IPS-NIHi7 (cell line): ENCODE measurements at regions not wholly inside any gene's neighbourhood (a gene's known extent, or its start where the extent isn't known, plus 50 kb on each side); places are given as distances from the start of the nearest gene placed in this dataset.
A peak's percentile ranks its signal among the peaks of the same experiment; 100 is the strongest.

ENCODE experiments used
- DNase-seq: peaks from one replicate; pipeline ENCODE4 v3.0.0; 2012; ENCODE audit warnings: mixed read lengths; ENCODE audit errors: extremely low spot score

GRCh38 chr7:42311195-42311594, 74.2 kb upstream of the GLI3 start:
- DNase-seq = no peak

DNA sequence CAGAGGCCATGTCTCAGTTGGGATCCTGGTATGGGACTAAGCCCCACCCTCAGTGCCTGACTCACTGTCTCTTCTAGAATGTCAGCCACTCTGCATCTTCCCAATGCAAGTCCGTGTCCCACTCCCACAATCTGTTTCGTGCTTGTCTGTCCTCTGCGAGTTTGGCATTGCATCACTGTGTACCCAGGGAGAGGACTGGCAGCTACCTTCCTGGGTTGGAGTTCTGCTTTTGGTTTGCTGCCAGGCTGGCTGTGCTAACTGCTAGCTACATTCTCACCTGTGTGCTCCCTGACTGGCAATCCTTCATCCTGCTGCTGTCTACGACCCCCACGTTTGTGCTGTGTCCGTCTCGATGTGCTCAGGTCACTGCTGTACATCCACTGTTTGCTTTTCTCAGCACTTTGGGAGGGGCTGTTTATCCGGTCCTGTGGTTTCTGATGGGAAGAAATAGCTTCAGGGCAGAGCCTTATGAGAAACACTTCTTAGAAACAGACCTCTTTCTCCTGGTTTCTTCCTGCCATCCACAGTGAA, 56.0 kb upstream of the GLI3 start:
- peak; percentile 15 for DNase-seq

DNA sequence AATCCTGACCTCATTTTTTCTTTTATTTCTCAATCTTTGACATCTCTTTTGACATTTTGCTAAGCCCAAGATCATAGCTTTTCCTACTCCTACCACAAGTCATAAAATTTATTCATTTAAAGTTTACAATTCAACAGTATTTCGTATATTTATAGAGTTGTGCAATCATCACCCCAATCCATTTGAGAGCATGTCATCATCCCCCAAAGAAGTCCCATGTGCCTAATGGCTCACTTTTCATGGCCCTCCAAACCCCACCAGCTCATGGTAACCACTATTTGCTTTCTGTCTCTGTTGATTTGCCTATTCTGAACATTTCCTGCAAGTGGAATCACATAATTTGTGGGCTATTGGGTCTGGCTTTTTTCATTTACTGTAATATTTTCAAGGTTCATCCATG, 52.5 kb upstream of the GLI3 start:
- DNase-seq = no peak
